Suppressor macrophage treated with lipopolysaccharide for 1 hour (primary cell): ENCODE measurements at regions not wholly inside any gene's neighbourhood (a gene's known extent, or its start where the extent isn't known, plus 50 kb on each side); places are given as distances from the start of the nearest gene placed in this dataset.
"Not testable (repeated sequence)": the region's sequence is repeated elsewhere in the genome, so short reads cannot be mapped to it uniquely, and the experiment has no call there.

Source experiments
- DNase-seq, 3 donors: peaks; one replicate each; pipeline ENCODE4 v3.0.0-alpha.2; 2020 to 2022

DNA sequence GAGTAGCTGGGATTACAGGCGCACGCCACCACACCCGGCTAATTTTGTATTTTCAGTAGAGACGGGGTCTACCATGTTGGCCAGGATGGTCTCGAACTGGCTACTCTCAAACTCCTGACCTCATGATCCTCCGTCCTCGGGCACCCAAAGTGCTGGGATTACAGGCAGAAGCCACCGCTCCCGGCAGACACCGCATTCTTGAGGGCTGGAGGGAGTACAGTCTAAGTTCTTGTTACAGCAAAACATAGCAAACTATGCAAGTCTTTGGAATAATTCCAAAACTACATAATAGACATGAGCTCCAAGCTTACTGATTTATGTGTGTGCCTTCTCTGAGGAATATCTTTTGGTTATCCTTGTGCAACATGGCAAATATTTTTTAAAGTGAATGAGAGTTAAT, 299.1 kb upstream of the ZNF658 start:
- not testable (repeated sequence) for DNase-seq

DNA sequence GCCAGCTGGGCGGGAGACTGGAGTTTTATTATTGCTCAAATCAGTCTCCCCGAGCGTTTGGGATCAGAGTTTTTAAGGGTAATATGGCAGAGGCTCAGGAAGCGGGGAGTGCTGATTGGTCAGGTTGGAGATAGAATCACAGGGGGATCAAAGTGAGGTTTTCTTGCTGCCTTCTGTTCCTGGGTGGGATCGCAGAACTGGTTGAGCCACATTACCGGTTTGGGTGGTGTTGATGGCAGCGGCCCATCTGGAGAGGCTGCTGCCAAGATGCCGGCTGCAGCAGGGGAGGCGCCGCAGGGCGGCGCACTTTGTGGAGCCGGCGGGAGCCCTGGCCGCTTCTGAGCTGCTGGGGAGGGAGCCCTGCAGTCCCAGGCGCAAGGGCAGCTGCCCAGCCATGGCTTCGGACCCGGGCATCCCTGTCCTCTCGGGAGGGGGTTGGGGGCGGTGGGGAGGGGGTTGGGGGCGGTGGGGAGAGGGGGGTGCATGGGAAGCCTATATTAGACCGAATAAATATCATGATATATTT, 268.9 kb upstream of the ZNF658 start:
- not testable (repeated sequence) for DNase-seq

DNA sequence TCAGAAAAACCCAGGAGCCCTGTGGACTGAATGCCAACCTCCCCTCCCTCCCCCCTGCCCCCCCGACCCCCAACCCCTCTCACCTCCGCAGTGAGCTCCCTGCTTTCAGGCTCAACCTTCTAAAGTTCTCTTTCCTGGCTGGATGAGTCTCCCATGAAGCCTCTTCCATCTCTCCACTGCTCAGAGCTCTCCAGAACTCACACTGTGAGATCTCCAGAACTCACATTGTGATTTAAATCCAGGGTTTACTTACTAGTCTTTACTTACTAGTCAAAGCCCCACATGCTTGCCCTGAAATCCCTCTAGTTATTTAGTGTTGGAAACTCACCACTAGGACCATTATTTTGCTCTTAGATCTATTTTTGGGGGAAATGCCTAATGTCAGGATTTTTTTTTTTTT, 252.8 kb upstream of the ZNF658 start:
- DNase-seq = not testable (repeated sequence)

DNA sequence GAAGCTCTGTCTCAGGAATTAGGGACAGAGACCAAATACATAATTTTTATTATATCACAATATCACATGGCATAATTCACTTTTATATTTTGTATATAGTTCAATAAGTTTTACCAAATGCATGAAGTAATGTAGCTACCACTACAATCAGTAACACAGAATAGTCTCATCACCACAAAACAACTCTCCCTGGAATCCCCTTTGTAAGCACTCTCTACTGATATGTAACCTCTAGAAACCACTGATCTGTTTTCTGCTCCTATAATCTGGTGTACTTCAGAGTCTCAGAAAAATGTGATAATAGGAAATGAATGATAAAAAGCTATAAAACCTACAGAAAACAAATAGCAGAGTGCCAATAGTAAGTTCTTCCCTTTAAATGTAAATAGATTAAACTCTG, 210.3 kb upstream of the ZNF658 start:
- not testable (repeated sequence) for DNase-seq

DNA sequence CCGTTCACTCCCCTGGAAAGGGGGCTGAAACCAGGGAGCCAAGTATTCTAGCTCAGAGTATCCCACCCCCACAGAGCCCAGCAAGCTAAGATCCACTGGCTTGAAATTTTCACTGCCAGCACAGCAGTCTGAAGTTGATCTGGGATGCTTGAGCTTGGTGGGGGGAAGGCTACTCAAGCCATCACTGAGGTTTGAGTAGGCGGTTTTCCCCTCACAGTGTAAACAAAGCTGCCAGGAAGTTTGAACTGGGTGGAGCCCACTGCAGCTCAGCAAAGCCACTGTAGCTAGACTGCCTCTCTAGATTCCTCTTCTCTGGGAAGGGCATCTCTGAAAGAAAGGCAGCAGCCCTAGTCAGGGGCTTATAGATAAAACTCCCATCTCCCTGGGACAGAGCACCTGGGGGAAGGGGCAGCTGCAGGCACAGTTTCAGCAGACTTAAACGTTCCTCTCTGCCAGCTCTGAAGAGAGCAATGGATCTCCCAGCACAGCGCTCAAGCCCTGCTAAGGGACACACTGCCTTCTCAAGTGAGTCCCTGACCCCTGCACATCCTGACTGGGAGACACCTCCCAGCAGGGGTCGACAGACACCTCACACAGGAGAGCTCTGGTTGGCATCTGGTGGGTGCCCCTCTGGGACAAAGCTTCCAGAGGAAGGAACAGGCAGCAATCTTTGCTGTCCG, 204.8 kb upstream of the ZNF658 start:
- not testable (repeated sequence) for DNase-seq

DNA sequence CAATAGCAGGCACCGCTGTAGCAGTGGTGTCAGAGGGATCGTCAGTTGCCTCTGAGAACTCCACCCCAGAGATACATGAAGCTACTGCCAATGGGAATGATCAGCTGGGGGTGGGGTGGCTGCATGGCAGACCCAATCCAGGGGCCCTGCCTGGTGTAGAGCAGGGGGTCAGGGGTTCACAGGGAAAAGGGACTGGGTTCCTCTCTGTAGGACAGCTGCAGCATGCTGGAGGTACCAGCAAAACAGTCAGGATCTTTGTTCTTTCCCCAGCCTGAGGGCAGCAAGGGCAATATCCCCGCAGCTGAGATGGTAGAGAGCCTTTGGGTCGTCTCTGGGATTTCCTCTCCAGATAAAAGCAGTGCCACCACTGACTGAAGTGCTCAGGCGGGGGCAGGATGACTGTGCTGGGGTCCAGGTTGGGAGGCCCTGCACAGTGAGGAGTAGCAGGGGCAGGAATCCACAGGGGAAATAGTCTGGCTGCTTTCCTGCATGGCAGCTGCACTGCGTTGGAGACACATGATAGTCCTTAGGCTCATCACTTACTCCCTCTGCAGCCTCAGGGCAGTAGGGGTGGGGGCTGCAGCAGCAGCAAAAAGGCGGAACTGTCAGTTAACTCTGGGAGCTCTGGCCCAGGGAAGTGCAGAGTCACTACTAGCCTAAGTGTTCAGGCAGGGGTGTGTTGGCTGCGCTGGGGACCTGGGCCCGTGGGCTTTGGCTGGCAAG, 203.0 kb upstream of the ZNF658 start:
- DNase-seq = not testable (repeated sequence)

DNA sequence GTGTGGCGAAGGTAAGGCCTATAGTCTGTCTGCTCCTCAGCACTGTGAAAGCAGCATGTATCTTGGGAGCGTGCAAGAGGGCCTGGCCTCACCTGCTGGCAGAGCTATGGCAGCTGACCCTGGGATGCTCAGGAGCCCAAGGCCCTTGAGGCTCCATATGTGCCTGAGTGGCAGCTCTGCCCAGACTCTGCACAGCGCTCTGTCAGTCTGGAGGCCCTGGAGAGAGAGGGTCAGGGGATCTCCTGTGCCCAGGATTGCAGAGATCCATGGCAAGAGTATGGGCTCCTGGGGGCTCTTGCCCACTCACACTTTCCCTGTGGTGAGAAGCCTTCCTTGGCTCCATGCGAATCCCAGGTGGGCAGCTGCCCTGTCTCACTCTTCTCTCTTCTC, 202.5 kb upstream of the ZNF658 start:
- not testable (repeated sequence) for DNase-seq

DNA sequence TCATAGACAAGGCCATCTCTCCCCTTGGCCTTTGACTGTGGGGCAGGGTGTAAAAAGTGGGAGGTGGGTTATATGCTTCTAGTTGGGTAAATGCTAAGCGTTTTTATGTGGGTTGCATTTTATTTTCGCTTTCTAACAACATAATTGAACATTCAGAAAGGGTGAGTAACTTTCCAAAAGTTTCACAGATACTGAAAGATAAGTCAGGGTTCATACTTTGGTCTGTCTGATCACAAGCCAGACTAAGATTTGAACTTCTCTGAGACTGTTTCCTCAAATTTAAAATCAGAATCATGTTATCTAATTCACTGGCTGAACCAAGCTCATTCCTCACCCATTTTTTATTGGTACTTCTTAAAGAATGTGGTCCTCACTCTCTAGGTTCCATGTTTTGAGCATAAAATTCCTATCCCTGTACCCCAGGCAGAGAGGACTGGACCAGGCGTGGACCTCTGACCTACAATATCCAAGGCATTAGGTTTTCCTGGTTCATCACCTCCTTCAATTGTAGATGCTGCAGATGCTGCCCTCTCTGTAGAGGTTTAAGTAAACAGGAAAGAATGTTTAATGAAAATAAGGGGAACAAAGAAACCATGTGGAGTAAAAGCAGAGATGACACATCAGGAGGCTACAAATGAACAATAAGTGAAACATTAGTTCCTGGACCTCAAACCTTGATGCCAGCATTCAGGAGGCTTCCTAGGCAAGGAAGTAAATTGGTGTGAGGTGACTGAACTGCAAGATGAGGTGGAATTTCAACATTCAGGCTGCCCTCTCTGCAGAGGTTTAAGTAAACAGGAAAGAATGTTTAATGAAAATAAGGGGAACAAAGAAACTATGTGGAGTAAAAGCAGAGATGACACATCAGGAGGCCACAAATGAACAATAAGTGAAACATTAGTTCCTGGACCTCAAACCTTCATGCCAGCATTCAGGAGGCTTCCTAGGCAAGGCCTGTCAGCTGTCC, 198.8 kb upstream of the ZNF658 start:
- not testable (repeated sequence) for DNase-seq

DNA sequence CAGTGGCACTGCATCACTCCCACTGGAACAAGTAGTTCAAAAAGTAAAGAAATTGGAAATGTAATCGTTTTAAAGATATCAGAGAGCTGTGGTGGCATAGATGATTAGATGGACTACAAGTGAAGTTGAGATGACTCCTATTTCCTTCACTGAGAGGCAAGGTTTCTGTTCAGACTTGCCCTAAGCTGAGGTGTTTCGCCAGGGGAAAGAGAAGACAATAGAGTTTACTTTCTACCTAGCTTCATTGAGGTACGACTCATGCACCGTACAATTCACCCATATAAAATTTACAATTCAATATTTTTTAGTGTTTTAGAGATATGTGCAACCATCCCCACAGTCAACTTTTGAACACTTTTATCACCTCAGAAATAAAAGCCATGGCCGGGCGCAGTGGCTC, 189.0 kb upstream of the ZNF658 start:
- DNase-seq = not testable (repeated sequence)

DNA sequence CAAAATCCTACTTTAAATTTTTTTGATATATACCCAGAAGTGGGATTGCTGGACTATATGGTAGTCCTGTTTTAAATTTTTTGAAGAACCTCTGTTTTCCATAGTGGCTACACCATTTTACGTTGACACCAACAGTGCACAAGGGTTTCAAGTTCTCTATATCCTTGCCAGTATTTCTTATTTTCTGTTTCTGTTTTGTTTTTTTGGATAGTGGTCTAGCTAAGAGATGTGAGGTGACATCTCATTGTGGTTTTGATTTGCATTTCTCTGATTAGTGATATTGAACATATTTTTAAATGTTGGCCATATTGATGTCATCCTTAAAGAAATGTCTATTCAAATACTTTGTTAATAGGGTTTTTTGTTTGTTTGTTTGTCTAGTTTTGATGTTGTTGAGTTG, 187.7 kb upstream of the ZNF658 start:
- DNase-seq = not testable (repeated sequence)

DNA sequence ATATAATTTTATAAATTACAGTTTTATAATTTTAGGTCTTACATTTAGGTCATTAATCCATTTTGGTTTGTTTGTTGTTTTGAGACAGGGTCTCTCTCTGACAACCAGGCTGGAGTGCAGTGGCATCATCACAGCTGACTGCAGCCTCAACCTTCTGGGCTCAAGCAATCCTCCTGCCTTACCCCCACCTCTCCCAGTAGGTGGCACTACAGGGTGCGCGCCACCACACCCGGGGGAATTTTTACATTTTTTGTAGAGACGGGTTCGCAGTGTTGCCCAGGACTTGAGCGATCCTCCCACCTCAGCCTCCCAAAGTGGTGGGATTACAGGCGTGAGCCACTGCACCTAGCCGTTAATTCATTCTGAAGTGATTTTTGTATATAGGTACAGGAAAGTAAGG, 187.0 kb upstream of the ZNF658 start:
- not testable (repeated sequence) for DNase-seq

DNA sequence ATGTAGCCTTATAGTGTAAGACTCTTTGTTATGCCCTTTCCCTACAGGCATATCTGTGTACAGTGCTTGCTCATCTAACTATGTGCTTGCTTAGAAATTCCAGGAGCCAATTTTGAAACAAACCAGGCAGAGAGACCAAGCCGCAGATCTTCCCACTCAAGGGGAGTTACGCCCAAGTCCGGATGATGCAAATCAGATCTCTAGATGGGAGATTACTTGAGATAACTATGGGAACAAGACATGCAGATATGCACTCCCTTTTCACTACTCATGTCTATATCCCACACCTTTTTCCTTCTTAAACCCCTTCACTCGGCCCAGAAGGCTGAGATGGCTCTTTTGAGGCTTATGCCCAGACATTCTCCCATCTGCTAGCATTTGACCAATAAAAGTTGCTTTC, 179.7 kb upstream of the ZNF658 start:
- not testable (repeated sequence) for DNase-seq

DNA sequence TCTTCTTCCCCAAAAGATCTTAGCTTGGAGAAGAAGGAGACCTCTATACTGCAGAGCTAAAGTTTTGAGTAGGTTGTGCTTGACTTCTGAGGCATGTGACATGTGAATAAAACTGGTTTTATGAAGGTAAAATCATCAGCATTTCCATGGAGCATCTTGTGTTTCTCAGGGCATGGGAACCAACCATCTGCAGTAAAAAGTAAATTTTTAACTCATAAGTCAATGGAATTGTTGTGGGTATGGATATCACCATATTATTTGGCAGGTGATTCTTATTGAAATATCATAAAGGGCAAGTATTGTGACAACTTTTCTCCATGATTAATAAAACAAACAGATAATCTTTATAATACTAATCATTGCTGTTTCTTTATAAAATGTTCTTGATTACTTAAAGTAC, 173.0 kb upstream of the ZNF658 start:
- not testable (repeated sequence) for DNase-seq

DNA sequence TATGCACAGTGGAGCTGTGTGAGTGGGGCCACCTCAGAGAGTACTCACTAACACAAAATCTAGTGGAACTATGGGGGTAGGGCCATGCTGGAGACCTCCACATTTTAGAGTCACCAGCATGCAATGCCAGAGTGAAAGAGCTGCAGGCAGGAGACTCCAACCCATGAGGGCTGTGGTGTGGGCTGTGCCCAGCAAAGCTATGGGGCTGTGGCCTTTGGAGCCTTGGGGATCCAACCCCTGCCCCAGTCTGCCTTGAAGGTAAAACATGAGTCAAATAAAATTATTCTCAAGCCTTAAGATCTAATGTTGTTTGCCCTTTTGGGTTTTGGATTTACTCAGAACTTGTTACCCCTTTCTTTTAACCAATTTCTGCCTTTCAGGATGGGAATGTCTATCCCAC, 163.8 kb upstream of the ZNF658 start:
- DNase-seq = peak in 1 of 3 donors; percentile 16

DNA sequence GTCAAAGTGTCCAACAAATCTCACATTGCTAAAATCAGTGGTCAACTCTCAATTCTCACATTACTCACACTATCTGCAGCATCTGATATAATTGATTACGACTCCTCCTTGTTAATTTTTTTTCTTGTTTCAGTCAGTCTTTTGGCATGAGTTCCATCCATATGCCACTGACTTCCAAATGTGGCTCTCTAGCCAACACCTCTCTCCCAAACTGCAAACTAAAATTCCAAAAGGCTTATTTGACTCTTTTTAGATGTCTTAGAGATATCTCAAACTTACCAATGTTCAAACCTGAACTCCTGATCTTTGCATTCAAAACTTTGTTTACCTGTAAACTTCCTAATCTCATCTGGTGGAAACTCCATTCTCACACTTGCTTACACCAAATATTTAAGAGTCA, 162.1 kb upstream of the ZNF658 start:
- DNase-seq = not testable (repeated sequence)

DNA sequence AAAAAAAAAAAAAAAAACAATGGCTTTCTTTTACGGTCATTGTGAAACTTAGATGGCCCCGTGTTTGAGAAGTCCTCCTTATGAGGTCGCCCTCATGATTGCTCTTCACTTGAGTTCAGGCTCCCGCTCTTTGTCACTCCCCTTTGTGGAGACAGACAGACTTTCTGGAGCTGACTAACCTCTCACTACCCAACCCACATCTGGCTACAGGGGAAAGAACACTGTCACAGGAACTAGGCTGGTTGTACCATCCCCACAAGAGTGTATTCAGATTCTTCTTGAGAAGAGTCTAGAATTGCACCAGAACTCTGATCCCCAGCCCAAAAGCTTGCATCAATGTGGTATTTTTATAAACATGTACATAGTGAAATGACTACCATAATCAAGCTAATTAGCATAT, 160.4 kb upstream of the ZNF658 start:
- DNase-seq = not testable (repeated sequence)

DNA sequence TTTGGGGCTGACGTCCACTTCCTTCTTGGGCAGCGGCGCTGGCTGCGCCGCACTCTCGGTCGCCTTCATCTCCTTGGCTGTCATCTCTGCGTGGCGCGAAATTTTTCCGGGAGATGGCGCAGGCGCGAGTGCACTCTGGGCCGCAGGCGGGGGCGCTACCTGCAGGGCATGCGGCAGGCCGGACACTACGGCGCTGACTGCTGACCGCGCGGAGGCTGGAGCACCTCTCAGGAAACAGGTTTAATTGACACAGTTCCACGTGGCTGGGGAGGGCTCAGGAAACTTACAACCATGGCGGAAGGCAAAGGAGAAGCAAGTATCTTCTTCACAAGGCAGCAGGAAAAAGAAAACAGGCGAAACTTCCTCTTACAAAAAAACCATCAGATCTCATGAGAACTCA, 154.7 kb upstream of the ZNF658 start:
- not testable (repeated sequence) for DNase-seq

DNA sequence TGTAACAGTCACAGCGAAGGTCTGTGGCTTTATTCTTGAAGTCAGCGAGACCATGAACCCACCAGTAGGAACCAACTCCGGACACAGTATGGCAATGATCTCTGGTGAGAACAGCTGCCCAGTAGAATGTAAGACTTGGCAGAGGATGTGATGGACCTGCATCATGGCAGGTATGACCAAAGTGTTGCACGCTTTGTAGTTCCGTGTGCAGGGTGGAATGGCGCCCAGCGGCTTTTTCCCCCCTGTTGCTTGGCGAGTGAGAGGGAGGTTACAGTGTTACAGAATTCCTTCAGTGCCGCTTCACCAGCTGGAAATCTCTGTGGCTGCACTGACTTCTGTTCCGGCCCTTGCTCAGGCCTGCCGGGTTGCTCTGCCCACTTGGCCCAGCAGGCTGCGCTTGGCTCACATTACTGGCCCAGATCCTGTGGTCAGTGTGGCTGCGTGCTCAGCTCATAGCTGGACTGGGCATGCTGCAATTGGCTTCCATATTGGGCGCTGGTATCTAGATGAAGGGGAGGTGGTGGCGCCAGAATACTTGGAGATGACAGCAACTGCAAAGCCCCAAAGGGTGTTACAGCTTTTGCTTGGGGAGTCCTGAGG, 148.1 kb upstream of the ZNF658 start:
- not testable (repeated sequence) for DNase-seq

DNA sequence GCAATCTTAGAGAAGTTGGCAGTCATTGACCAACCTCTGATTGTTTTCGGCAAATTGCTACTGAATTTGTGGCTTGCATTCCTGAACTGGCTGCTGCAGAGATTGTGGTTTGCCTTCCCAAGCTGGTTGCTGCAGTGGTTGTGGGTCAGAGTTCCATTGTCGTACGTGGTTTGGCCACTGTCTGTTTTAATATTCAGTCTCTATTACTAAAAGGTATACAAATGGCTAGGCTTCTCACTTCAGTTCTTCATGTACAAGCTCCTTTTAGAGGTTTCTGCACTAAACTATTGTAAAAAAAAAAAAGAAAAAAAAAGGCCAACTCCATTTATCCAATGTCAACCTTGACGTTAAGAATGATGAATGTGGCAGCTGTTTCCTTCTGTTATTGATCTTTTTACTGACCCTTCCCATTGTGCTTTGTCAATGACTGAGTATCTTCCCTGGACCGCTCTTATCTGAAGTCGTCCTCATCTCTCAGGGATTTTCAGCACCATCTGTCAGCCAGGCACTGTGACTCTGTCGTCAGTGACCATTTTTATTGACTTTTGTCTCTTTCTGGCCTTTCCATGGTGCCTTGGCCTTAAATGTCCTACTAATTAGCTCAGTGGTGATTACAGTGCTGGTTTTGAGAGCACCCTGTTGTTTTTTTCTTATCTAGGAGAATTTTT, 140.6 kb upstream of the ZNF658 start:
- DNase-seq = not testable (repeated sequence)

DNA sequence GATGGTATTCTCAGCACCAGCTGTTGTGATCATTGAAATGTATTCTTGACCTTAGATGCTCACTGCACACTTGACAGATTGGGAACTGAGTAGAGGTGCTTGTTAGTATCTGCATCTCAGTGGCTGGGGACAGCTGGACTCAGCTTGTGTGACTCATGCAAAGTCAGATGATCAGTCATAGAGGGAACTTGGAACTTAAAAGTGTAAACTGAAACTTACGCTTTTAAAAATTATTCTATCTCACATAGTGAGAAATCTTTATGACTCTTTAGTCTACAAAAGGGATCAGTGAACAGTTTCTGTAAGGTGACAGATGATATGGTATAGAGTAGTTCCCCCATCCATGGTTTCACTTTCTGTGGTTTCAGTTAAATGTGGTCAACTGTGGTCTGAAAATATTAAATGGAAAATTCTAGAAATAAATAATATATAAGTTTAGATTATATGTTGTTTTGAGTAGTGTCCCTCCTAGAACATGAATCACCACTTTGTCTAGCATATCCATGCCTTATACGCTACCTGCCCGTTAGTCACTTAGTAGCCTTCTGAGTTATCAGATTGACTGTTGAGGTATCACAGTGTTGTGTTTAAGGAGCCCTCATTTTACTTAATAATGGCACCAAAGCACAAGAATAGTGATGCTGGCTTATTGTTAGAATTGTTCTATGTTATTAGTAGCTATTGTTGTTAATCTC, 135.6 kb upstream of the ZNF658 start:
- DNase-seq = not testable (repeated sequence)

DNA sequence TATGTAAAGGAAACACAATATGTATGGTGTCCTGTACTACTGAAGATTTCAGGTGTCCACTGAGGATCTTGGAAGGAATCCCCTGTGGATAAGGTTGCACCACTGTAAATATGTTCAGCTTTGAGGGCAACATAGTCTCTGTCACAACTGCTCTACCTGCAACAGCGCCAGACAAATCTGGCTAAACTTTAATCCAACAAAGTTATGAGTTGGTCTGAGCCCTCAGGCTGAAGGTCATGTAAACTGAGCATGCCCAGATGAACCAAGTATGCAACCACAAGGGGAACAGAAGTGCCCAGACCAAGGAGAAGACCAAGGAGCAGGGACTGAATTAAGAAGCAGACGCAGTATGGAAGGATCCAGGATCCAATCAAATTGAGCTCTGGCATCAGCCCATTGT, 135.0 kb upstream of the ZNF658 start:
- DNase-seq = not testable (repeated sequence)
